GM12874 (cell line): ENCODE measurements at regions not wholly inside any gene's neighbourhood (a gene's known extent, or its start where the extent isn't known, plus 50 kb on each side); places are given as distances from the start of the nearest gene placed in this dataset.

Experiments
- TF ChIP-seq, protein P1 (sequence below): IDR thresholded peaks from 2 replicates; pipeline ENCODE4 v1.5.1; 2011; ENCODE audit warnings: low read depth, mild to moderate bottlenecking, control low read depth, low read length, moderate library complexity; ENCODE audit not compliant: insufficient read depth

- TF ChIP-seq, protein P1, sequence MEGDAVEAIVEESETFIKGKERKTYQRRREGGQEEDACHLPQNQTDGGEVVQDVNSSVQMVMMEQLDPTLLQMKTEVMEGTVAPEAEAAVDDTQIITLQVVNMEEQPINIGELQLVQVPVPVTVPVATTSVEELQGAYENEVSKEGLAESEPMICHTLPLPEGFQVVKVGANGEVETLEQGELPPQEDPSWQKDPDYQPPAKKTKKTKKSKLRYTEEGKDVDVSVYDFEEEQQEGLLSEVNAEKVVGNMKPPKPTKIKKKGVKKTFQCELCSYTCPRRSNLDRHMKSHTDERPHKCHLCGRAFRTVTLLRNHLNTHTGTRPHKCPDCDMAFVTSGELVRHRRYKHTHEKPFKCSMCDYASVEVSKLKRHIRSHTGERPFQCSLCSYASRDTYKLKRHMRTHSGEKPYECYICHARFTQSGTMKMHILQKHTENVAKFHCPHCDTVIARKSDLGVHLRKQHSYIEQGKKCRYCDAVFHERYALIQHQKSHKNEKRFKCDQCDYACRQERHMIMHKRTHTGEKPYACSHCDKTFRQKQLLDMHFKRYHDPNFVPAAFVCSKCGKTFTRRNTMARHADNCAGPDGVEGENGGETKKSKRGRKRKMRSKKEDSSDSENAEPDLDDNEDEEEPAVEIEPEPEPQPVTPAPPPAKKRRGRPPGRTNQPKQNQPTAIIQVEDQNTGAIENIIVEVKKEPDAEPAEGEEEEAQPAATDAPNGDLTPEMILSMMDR: no peak
Observed at GRCh38 chr17:5702951-5703510, 118.7 kb upstream of the NLRP1 start.

GRCh38 chr17:5703736-5704135 is 119.4 kb upstream of the NLRP1 start:
- TF ChIP-seq, protein P1: no peak

DNA sequence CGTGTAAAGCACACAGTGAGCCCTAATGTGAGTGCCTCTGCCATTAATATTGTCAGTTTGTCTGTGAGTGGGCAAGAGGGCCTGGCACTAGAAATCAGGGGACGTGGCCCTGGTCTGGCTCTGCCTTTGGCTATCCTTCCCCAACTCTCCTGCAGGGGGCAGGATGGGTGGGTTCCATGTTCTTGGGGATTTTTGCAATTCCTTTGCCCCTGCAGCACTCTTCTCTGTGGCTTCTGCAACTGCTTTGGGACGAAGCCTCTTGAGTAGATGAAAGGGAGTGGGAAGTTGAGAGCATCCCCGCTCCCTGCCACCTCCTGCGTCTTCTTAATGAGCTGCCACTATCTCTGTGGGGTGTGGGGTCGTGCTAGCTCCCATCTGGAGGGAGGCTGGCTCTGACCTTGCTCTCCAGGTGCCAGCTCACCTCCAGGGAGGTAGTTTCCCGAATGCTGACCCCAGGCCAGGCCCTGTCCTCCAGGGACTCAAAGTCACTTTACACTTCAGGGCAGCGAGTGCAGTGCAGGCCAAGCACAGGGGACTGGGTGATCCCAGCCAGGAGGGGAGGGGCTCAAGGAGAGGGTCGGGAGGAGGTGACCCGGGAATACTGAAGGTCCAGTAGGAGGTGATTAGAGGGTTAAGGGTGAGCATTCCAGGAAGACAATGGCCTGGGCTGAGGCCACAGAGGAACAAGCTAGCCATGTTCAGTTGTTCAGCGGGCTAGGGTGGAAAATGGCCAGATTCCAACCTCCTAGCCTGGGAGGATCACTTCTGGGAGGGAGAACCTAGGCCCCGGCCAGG is 121.0 kb upstream of the NLRP1 start:
- TF ChIP-seq, protein P1: peak; percentile 50; the same call in 1 of the 2 replicates

DNA sequence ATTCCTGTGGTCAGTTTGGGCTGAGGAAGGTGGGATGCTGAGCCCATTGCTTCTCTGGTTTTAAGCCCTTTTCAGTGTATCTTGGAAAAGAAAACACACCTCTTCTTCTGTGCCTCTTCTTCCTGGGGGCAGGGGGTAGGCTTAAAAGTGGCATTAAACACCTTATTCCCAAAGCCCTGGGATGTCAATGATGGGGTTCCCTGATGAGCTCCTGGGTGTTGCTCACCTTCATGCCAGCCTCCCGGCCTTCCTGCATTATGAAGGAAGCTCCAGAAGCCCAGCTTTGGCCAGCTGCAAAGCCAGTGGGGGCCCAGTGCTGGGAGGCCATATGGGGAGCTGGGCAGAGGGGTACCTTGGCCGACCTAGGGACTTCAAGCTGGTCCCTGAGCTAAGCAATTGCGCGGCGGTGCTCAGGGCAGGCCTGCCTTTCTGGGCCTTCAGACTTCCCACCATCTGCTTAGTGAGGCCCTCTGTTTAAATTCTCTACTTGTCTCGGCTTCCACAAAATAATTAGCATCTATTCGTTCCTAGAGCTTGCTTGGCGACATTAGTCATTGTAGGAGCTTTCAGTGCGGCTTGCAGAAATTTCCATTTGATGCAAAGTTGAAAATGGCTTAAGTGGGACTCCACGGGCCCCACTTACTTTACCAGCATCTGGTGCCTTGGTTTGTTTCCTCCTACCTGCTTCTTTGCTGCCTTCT is 121.7 kb upstream of the NLRP1 start:
- TF ChIP-seq, protein P1: no peak

- TF ChIP-seq, protein P1: peak; percentile 87
Observed at GRCh38 chr17:5706577-5707210, 122.4 kb upstream of the NLRP1 start.

- TF ChIP-seq, protein P1: no peak
Observed at GRCh38 chr17:5707482-5707881, 123.2 kb upstream of the NLRP1 start.

- TF ChIP-seq, protein P1: no peak
Observed at GRCh38 chr17:5708344-5708743, 124.0 kb upstream of the NLRP1 start.
